B cell (primary cell): ENCODE measurements at regions not wholly inside any gene's neighbourhood (a gene's known extent, or its start where the extent isn't known, plus 50 kb on each side); places are given as distances from the start of the nearest gene placed in this dataset.

Experiments used
- CTCF ChIP-seq: fragments of 200-600 bp; IDR thresholded peaks from one replicate; pipeline ENCODE4 v1.8.0; 2022; ENCODE audit warnings: antibody characterized with exemption, mild to moderate bottlenecking
- EZH2 ChIP-seq: IDR thresholded peaks from 2 replicates; pipeline ENCODE4 v1.6.1; 2012; ENCODE audit warnings: borderline replicate concordance, low read depth, mild to moderate bottlenecking, moderate library complexity, low read length; ENCODE audit not compliant: insufficient read depth, poor library complexity, severe bottlenecking

GRCh38 chr1:224490549-224491537 lies 56.2 kb upstream of the WDR26 start:
- TF ChIP-seq CTCF: no peak
- TF ChIP-seq EZH2: no peak
